MM.1S (cell line): ENCODE measurements at regions not wholly inside any gene's neighbourhood (a gene's known extent, or its start where the extent isn't known, plus 50 kb on each side); places are given as distances from the start of the nearest gene placed in this dataset.
"Not testable (repeated sequence)": the region's sequence is repeated elsewhere in the genome, so short reads cannot be mapped to it uniquely, and the experiment has no call there.

ENCODE experiments used
- DNase-seq: peaks from one replicate; pipeline ENCODE4 v3.0.0-alpha.2; 2015
- H2AFZ ChIP-seq: fragments of 300-600 bp; sonication (generic); 2 replicates; pipeline ENCODE4 v1.6.0; 2016; ENCODE audit warnings: antibody characterized with exemption, low read length
- H3F3A ChIP-seq: fragments of 300-600 bp; sonication (generic); 2 replicates; pipeline ENCODE4 v1.6.1; 2016; ENCODE audit warnings: mild to moderate bottlenecking, antibody characterized with exemption, low read length, moderate library complexity, mixed read lengths; ENCODE audit not compliant: insufficient read depth
- H3K27ac ChIP-seq: fragments of 300-600 bp; sonication (generic); 2 replicates; pipeline ENCODE4 v1.5.1; 2016; ENCODE audit warnings: mild to moderate bottlenecking, low read length
- H3K27me3 ChIP-seq: fragments of 300-600 bp; sonication (generic); replicated peaks from 2 replicates; pipeline ENCODE4 v1.6.0; 2016; ENCODE audit warnings: low read length; ENCODE audit not compliant: insufficient read depth
- H3K36me3 ChIP-seq: fragments of 300-600 bp; sonication (generic); replicated peaks from 2 replicates; pipeline ENCODE4 v1.6.1; 2016; ENCODE audit warnings: mild to moderate bottlenecking, low read length, mixed read lengths; ENCODE audit not compliant: insufficient read depth
- H3K4me1 ChIP-seq: fragments of 300-600 bp; sonication (generic); 2 replicates; pipeline ENCODE4 v1.6.1; 2016; ENCODE audit warnings: low read length, mixed read lengths
- H3K4me2 ChIP-seq: fragments of 300-600 bp; sonication (generic); 2 replicates; pipeline ENCODE4 v1.6.0; 2016; ENCODE audit warnings: low read depth, low read length
- H3K4me3 ChIP-seq: fragments of 300-600 bp; sonication (generic); 2 replicates; pipeline ENCODE4 v1.5.1; 2016; ENCODE audit warnings: low read length, mixed read lengths
- H3K79me2 ChIP-seq: fragments of 300-600 bp; sonication (generic); 2 replicates; pipeline ENCODE4 v1.6.1; 2016; ENCODE audit warnings: mixed run types, low read length, mixed read lengths
- H3K9ac ChIP-seq: fragments of 300-600 bp; sonication (generic); 2 replicates; pipeline ENCODE4 v1.6.1; 2016; ENCODE audit warnings: low read length, mixed read lengths
- H3K9me2 ChIP-seq: fragments of 300-600 bp; sonication (generic); replicated peaks from 2 replicates; pipeline ENCODE4 v1.6.1; 2016; ENCODE audit warnings: mild to moderate bottlenecking, low read length, mixed read lengths; ENCODE audit not compliant: insufficient read depth
- H3K9me3 ChIP-seq: fragments of 300-600 bp; sonication (generic); replicated peaks from 2 replicates; pipeline ENCODE4 v1.6.1; 2016; ENCODE audit warnings: mild to moderate bottlenecking, low read length, mixed read lengths; ENCODE audit not compliant: insufficient read depth
- H4K20me1 ChIP-seq: fragments of 300-600 bp; sonication (generic); 2 replicates; pipeline ENCODE4 v1.6.1; 2016; ENCODE audit warnings: mild to moderate bottlenecking, low read length, moderate library complexity, mixed read lengths; ENCODE audit not compliant: insufficient read depth
- CTCF ChIP-seq: fragments of 300-600 bp; sonication (generic); IDR thresholded peaks from 2 replicates; pipeline ENCODE4 v1.5.1; 2016; ENCODE audit warnings: antibody characterized with exemption, low read length, mixed read lengths
- EZH2 ChIP-seq: fragments of 300-600 bp; sonication (generic); optimal IDR thresholded peaks from 2 replicates; pipeline ENCODE3; 2017; ENCODE audit warnings: low read depth, mild to moderate bottlenecking, antibody characterized with exemption, low read length, mixed read lengths
- EZH2phosphoT487 ChIP-seq: fragments of 300-600 bp; sonication (generic); IDR thresholded peaks from 2 replicates; pipeline ENCODE4 v1.6.1; 2018; ENCODE audit warnings: antibody characterized with exemption, low read length

GRCh38 chr18:73101977-73102376 lies 234.2 kb upstream of the NETO1 start:
- no peak overlapping the region for H2AFZ ChIP-seq
- no peak overlapping the region for H3K27ac ChIP-seq
- no peak for DNase-seq
- H3K27me3 ChIP-seq, result no peaks in the 10 kb centered on the region
- no peaks in the 10 kb centered on the region for H3K79me2 ChIP-seq
- no peaks in the 10 kb centered on the region for H3K4me1 ChIP-seq
- H3F3A ChIP-seq, result no peaks in the 10 kb centered on the region
- no peak for TF ChIP-seq CTCF
- no peak for TF ChIP-seq EZH2phosphoT487
- no peak for TF ChIP-seq EZH2
- H4K20me1 ChIP-seq, result no peaks in the 10 kb centered on the region
- H3K9me2 ChIP-seq, result no peaks in the 10 kb centered on the region
- H3K9me3 ChIP-seq, result no peaks in the 10 kb centered on the region
- H3K9ac ChIP-seq, result no peak overlapping the region
- H3K4me3 ChIP-seq, result no peak overlapping the region
- no peaks in the 10 kb centered on the region for H3K36me3 ChIP-seq
- no peak overlapping the region for H3K4me2 ChIP-seq

- H3K9me3 ChIP-seq, H3K9me2 ChIP-seq, H3K9ac ChIP-seq: not testable (repeated sequence)
These were observed 233.7 kb upstream of the NETO1 start for GRCh38 chr18:73101491-73101890.

GRCh38 chr18:73099759-73100158 lies 232.0 kb upstream of the NETO1 start:
- Histone ChIP-seq H3K4me3 (no peak overlapping the region), H3K36me3 (no peaks in the 10 kb centered on the region), H3K79me2 (no peaks in the 10 kb centered on the region), H4K20me1 (no peaks in the 10 kb centered on the region), H3K9ac (no peak overlapping the region), H3K4me2 (no peak overlapping the region), H3K9me2 (no peaks in the 10 kb centered on the region), H3K27me3 (no peaks in the 10 kb centered on the region), H2AFZ (no peak overlapping the region), H3K4me1 (no peaks in the 10 kb centered on the region), H3K9me3 (no peaks in the 10 kb centered on the region), H3F3A (no peaks in the 10 kb centered on the region), H3K27ac (no peak overlapping the region)
- DNase-seq, result no peak
- TF ChIP-seq EZH2 (no peak), EZH2phosphoT487 (no peak), CTCF (no peak)

More at GRCh38 chr18:73101491-73101890, 233.7 kb upstream of the NETO1 start:
- not testable (repeated sequence) for H4K20me1 ChIP-seq, H3F3A ChIP-seq, H3K27ac ChIP-seq, H3K4me3 ChIP-seq, H3K36me3 ChIP-seq, H2AFZ ChIP-seq, H3K27me3 ChIP-seq, H3K79me2 ChIP-seq, DNase-seq, H3K4me2 ChIP-seq, H3K4me1 ChIP-seq

GRCh38 chr18:73093687-73094250 lies 226.0 kb upstream of the NETO1 start:
- H3K9me3 ChIP-seq, result no peaks in the 10 kb centered on the region
- no peaks in the 10 kb centered on the region for H3F3A ChIP-seq
- H2AFZ ChIP-seq, result no peak overlapping the region
- no peaks in the 10 kb centered on the region for H3K9me2 ChIP-seq
- H3K9ac ChIP-seq, result no peak overlapping the region
- no peak overlapping the region for H3K27ac ChIP-seq
- no peak for DNase-seq
- no peak for TF ChIP-seq CTCF
- no peak for TF ChIP-seq EZH2
- no peak for TF ChIP-seq EZH2phosphoT487
- H3K4me2 ChIP-seq, result no peak overlapping the region
- H4K20me1 ChIP-seq, result no peaks in the 10 kb centered on the region
- H3K4me3 ChIP-seq, result no peak overlapping the region
- H3K36me3 ChIP-seq, result no peaks in the 10 kb centered on the region
- H3K27me3 ChIP-seq, result no peaks in the 10 kb centered on the region
- H3K79me2 ChIP-seq, result no peaks in the 10 kb centered on the region
- H3K4me1 ChIP-seq, result no peaks in the 10 kb centered on the region
